ENCODE measurements at regions not wholly inside any gene's neighbourhood (a gene's known extent, or its start where the extent isn't known, plus 50 kb on each side); places are given as distances from the start of the nearest gene placed in this dataset.

DNA sequence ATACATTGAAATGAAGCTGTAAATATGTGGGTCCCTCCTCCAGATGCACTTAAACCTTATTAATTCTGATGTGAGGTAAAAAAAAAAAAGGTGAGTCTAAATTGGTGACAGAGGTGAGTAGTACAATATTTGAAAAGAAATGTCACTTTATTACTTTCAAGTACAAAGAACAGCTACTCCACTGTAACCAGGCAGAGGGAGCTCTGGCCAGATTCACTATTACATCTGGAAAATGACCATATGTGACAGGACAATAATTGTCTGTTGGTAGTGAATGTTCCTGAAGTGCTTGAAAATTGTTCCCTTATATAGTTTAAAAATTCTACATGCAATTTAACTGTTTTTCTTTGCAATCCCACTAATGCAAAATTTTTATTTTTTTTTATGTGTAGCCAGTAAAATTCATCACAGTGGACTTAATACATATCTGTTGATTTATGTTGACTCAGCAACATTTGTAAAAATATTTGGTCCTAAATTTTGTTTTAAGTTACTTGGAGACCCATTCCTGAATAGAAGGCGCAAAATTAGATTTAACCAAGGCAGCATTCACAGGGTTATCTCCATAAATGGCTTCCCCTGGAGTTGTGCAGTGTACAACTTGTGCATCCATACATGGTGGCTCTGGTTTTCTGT is 231.9 kb upstream of the TBC1D5 start:
- TF ChIP-seq, protein P1, sequence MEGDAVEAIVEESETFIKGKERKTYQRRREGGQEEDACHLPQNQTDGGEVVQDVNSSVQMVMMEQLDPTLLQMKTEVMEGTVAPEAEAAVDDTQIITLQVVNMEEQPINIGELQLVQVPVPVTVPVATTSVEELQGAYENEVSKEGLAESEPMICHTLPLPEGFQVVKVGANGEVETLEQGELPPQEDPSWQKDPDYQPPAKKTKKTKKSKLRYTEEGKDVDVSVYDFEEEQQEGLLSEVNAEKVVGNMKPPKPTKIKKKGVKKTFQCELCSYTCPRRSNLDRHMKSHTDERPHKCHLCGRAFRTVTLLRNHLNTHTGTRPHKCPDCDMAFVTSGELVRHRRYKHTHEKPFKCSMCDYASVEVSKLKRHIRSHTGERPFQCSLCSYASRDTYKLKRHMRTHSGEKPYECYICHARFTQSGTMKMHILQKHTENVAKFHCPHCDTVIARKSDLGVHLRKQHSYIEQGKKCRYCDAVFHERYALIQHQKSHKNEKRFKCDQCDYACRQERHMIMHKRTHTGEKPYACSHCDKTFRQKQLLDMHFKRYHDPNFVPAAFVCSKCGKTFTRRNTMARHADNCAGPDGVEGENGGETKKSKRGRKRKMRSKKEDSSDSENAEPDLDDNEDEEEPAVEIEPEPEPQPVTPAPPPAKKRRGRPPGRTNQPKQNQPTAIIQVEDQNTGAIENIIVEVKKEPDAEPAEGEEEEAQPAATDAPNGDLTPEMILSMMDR (IDR thresholded peaks at IDR 0.05) = no peak
- no peak for TF ChIP-seq ELF4 (CRISPR knock-in tag; IDR thresholded peaks at IDR 0.05; ENCODE audit: low read depth)
- TF ChIP-seq, protein P2, sequence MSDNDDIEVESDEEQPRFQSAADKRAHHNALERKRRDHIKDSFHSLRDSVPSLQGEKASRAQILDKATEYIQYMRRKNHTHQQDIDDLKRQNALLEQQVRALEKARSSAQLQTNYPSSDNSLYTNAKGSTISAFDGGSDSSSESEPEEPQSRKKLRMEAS (CRISPR knock-in tag; IDR thresholded peaks at IDR 0.05) = no peak
- TF ChIP-seq CREM (CRISPR knock-in tag; IDR thresholded peaks at IDR 0.05) = no peak
- TF ChIP-seq EMX1 (CRISPR knock-in tag; IDR thresholded peaks at IDR 0.05) = no peak
- TF ChIP-seq, protein P3, sequence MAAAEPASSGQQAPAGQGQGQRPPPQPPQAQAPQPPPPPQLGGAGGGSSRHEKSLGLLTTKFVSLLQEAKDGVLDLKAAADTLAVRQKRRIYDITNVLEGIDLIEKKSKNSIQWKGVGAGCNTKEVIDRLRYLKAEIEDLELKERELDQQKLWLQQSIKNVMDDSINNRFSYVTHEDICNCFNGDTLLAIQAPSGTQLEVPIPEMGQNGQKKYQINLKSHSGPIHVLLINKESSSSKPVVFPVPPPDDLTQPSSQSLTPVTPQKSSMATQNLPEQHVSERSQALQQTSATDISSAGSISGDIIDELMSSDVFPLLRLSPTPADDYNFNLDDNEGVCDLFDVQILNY (CRISPR knock-in tag; IDR thresholded peaks at IDR 0.05) = no peak
- no peak for TF ChIP-seq TCF7 (CRISPR knock-in tag; IDR thresholded peaks at IDR 0.05; ENCODE audit: low read depth)
- no peak for TF ChIP-seq CREB1 (CRISPR knock-in tag; IDR thresholded peaks at IDR 0.05)
- no peak for TF ChIP-seq SP1 (CRISPR knock-in tag; conservative IDR thresholded peaks at IDR 0.05)

Data from WTC11 (cell line).